HG02885 (cell line): ENCODE measurements at regions not wholly inside any gene's neighbourhood (a gene's known extent, or its start where the extent isn't known, plus 50 kb on each side); places are given as distances from the start of the nearest gene placed in this dataset.

Experiments
- ATAC-seq: cut with Tn5 transposase; IDR thresholded peaks from one replicate; pipeline ENCODE4 v1.9.1; 2021; ENCODE audit warnings: mild to moderate bottlenecking; ENCODE audit not compliant: unreplicated experiment, poor library complexity

- ATAC-seq = no peak
Measured at GRCh38 chr4:117324851-117325491, 239.6 kb upstream of the TRAM1L1 start.

GRCh38 chr4:117326091-117326490, 240.7 kb upstream of the TRAM1L1 start:
- ATAC-seq = no peak

GRCh38 chr4:117327491-117327890, 242.1 kb upstream of the TRAM1L1 start:
- no peak for ATAC-seq

GRCh38 chr4:117328333-117328732, 243.0 kb upstream of the TRAM1L1 start:
- ATAC-seq = no peak

- ATAC-seq = no peak
Measured at GRCh38 chr4:117331817-117332216, 246.4 kb upstream of the TRAM1L1 start.

- ATAC-seq = no peak
Measured at GRCh38 chr4:117334451-117335188, 249.2 kb upstream of the TRAM1L1 start.

GRCh38 chr4:117357437-117357836, 272.1 kb upstream of the TRAM1L1 start:
- ATAC-seq = no peak

- no peak for ATAC-seq
Measured at GRCh38 chr4:117357866-117358265, 272.5 kb upstream of the TRAM1L1 start.

GRCh38 chr4:117370944-117371668, 285.7 kb upstream of the TRAM1L1 start:
- no peak for ATAC-seq

GRCh38 chr4:117375101-117375500, 289.7 kb upstream of the TRAM1L1 start:
- ATAC-seq = no peak

GRCh38 chr4:117376692-117377091, 291.3 kb upstream of the TRAM1L1 start:
- no peak for ATAC-seq

- no peak for ATAC-seq
Measured at GRCh38 chr4:117378942-117379341, 293.6 kb upstream of the TRAM1L1 start.

GRCh38 chr4:117383468-117383867, 298.1 kb upstream of the TRAM1L1 start:
- ATAC-seq = no peak

- ATAC-seq = no peak
Measured at GRCh38 chr4:117385526-117385925, 300.1 kb upstream of the TRAM1L1 start.

GRCh38 chr4:117387072-117387471, 301.7 kb upstream of the TRAM1L1 start:
- ATAC-seq = no peak

GRCh38 chr4:117400039-117400835, 314.9 kb upstream of the TRAM1L1 start:
- no peak for ATAC-seq

GRCh38 chr4:117412661-117413060, 327.3 kb upstream of the TRAM1L1 start:
- ATAC-seq = no peak

GRCh38 chr4:117417856-117418255, 332.5 kb upstream of the TRAM1L1 start:
- no peak for ATAC-seq

GRCh38 chr4:117420948-117421347, 335.6 kb upstream of the TRAM1L1 start:
- ATAC-seq = no peak

- no peak for ATAC-seq
Measured at GRCh38 chr4:117421706-117422105, 336.3 kb upstream of the TRAM1L1 start.

GRCh38 chr4:117422297-117422696, 336.9 kb upstream of the TRAM1L1 start:
- ATAC-seq = no peak
